Caco-2 (cell line): ENCODE measurements at regions not wholly inside any gene's neighbourhood (a gene's known extent, or its start where the extent isn't known, plus 50 kb on each side); places are given as distances from the start of the nearest gene placed in this dataset.
"Not testable (repeated sequence)": the region's sequence is repeated elsewhere in the genome, so short reads cannot be mapped to it uniquely, and the experiment has no call there.

Source experiments
- BruUV-seq: library from RNA; stranded (reverse); fragments of 400-500 nt; replicated peaks from 2 replicates; lab custom pipeline; 2021; lab: Mats Ljungman, UMichigan
- CTCF ChIA-PET: fragments of 300-600 bp; sonication (Branson Sonifier 250); formaldehyde crosslinking; loops from one replicate; lab custom pipeline; 2022; ENCODE audit warnings: antibody characterized with exemption; lab: Charles Lee
- POLR2A ChIA-PET: fragments of 300-600 bp; sonication (Branson Sonifier 250); formaldehyde crosslinking; loops from one replicate; lab custom pipeline; 2022; ENCODE audit warnings: antibody characterized with exemption; lab: Charles Lee
- DNase-seq, 2 experiments: peaks; one replicate each; pipeline versions ENCODE4 v3.0.0 to v3.0.0-alpha.2; 2020 to 2022
- H3K27me3 ChIP-seq: replicated peaks from 2 replicates; pipeline ENCODE4 v1.6.0; 2011; ENCODE audit warnings: low read length; ENCODE audit not compliant: control insufficient read depth, insufficient read depth
- H3K36me3 ChIP-seq: 2 replicates; pipeline ENCODE4 v1.5.1; 2011; ENCODE audit warnings: low read length; ENCODE audit not compliant: control insufficient read depth, insufficient read depth
- H3K4me1 ChIP-seq: fragments of 250-450 bp; sonication (Bioruptor Pico); 2 replicates; pipeline ENCODE4 v1.5.1; 2020; ENCODE audit warnings: mild to moderate bottlenecking
- H3K4me3 ChIP-seq: 2 replicates; pipeline ENCODE4 v1.5.1; 2011; ENCODE audit warnings: low read depth, mild to moderate bottlenecking, control low read depth, low read length
- H3K9me3 ChIP-seq: fragments of 250-450 bp; sonication (Bioruptor Pico); 2 replicates; pipeline ENCODE4 v1.5.1; 2020; ENCODE audit warnings: mild to moderate bottlenecking, moderate library complexity
- H3K27ac Mint-ChIP-seq: one replicate; pipeline ENCODE4 v1.8.0; 2022; ENCODE audit warnings: mixed read lengths; ENCODE audit not compliant: unreplicated experiment
- H3K27me3 Mint-ChIP-seq: one replicate; pipeline ENCODE4 v1.8.0; 2022; ENCODE audit warnings: mixed read lengths; ENCODE audit not compliant: insufficient read depth, unreplicated experiment
- H3K36me3 Mint-ChIP-seq: one replicate; pipeline ENCODE4 v1.8.0; 2022; ENCODE audit warnings: mild to moderate bottlenecking, mixed read lengths; ENCODE audit not compliant: insufficient read depth, unreplicated experiment
- H3K4me1 Mint-ChIP-seq: one replicate; pipeline ENCODE4 v1.8.0; 2022; ENCODE audit warnings: low read depth, mixed read lengths; ENCODE audit not compliant: unreplicated experiment
- H3K4me3 Mint-ChIP-seq: one replicate; pipeline ENCODE4 v1.8.0; 2022; ENCODE audit warnings: mild to moderate bottlenecking, moderate library complexity, mixed read lengths; ENCODE audit not compliant: unreplicated experiment
- H3K9me3 Mint-ChIP-seq: one replicate; pipeline ENCODE4 v1.8.0; 2022; ENCODE audit warnings: mixed read lengths; ENCODE audit not compliant: unreplicated experiment
- CTCF ChIP-seq, 2 experiments: fragments of 200-600 bp in 1 of 2; IDR thresholded peaks; 1 replicate in 1 of 2; 2 replicates in 1 of 2; pipeline versions ENCODE4 v1.5.1 to v1.8.0; 2011 to 2022; ENCODE audit warnings: antibody characterized with exemption in 1 of 2, control low read depth in 1 of 2, inconsistent platforms in 1 of 2, low read depth in 1 of 2, low read length in 1 of 2, mild to moderate bottlenecking in 1 of 2, moderate library complexity in 1 of 2; ENCODE audit not compliant: insufficient read depth in 1 of 2, severe bottlenecking in 1 of 2, unreplicated experiment in 1 of 2
- intact Hi-C: fragments of 100-400 bp; cut with micrococcal nuclease; formaldehyde crosslinking; loops from one replicate; pipeline ENCODE4 v1.10.0; 2022; ENCODE audit not compliant: unreplicated experiment

- Histone ChIP-seq H3K4me3 (no peak overlapping the region), H3K27me3 (no peaks in the 10 kb centered on the region), H3K4me1 (no peaks in the 10 kb centered on the region), H3K9me3 (no peaks in the 10 kb centered on the region), H3K36me3 (no peaks in the 10 kb centered on the region)
- Mint-ChIP-seq H3K36me3 (no peaks in the 10 kb centered on the region), H3K27me3 (no peaks in the 10 kb centered on the region), H3K9me3 (no peaks in the 10 kb centered on the region), H3K27ac (no peak overlapping the region), H3K4me1 (no peaks in the 10 kb centered on the region), H3K4me3 (no peak overlapping the region)
- CTCF ChIA-PET: no interaction called here
- POLR2A ChIA-PET: no interaction called here
- no TSS peak for BruUV-seq
- TF ChIP-seq CTCF (IDR thresholded peaks at IDR 0.05; ENCODE audit: insufficient read depth in 1 of 2, low read depth in 1 of 2, low read length in 1 of 2, severe bottlenecking in 1 of 2, unreplicated experiment in 1 of 2): no peak
- DNase-seq: no peak
- intact Hi-C loops: no loop called here
Observed at GRCh38 chr12:73226593-73226992, 954.4 kb downstream of the TRHDE start.

- H3K4me1 Mint-ChIP-seq, H3K36me3 ChIP-seq, H3K27me3 ChIP-seq, H3K4me3 ChIP-seq, POLR2A ChIA-PET, H3K27me3 Mint-ChIP-seq, H3K4me1 ChIP-seq, intact Hi-C loops, DNase-seq, H3K4me3 Mint-ChIP-seq, H3K9me3 Mint-ChIP-seq, H3K27ac Mint-ChIP-seq, CTCF ChIA-PET, H3K9me3 ChIP-seq, BruUV-seq, H3K36me3 Mint-ChIP-seq: not testable (repeated sequence)
Observed at GRCh38 chr12:73228828-73229227, 956.7 kb downstream of the TRHDE start.

GRCh38 chr12:73235387-73235786 is 963.2 kb downstream of the TRHDE start:
- H3K4me1 ChIP-seq: no peaks in the 10 kb centered on the region
- H3K9me3 ChIP-seq: no peaks in the 10 kb centered on the region
- intact Hi-C loops: no loop called here
- TF ChIP-seq CTCF (IDR thresholded peaks at IDR 0.05; ENCODE audit: insufficient read depth in 1 of 2, low read depth in 1 of 2, low read length in 1 of 2, severe bottlenecking in 1 of 2, unreplicated experiment in 1 of 2): no peak
- no peak overlapping the region for H3K27ac Mint-ChIP-seq
- no peaks in the 10 kb centered on the region for H3K36me3 Mint-ChIP-seq
- H3K9me3 Mint-ChIP-seq: no peaks in the 10 kb centered on the region
- no TSS peak for BruUV-seq
- H3K27me3 Mint-ChIP-seq: no peaks in the 10 kb centered on the region
- no peak overlapping the region for H3K4me3 Mint-ChIP-seq
- POLR2A ChIA-PET: no interaction called here
- no peaks in the 10 kb centered on the region for H3K36me3 ChIP-seq
- H3K27me3 ChIP-seq: no peaks in the 10 kb centered on the region
- H3K4me1 Mint-ChIP-seq: no peaks in the 10 kb centered on the region
- no peak overlapping the region for H3K4me3 ChIP-seq
- DNase-seq: no peak
- CTCF ChIA-PET: no interaction called here

- H3K27me3 Mint-ChIP-seq: no peaks in the 10 kb centered on the region
- intact Hi-C loops: no loop called here
- Histone ChIP-seq H3K36me3 (no peaks in the 10 kb centered on the region), H3K9me3 (no peaks in the 10 kb centered on the region), H3K4me3 (no peak overlapping the region), H3K4me1 (no peaks in the 10 kb centered on the region), H3K27me3 (no peaks in the 10 kb centered on the region)
- no peak overlapping the region for H3K4me3 Mint-ChIP-seq
- ChIA-PET POLR2A (no interaction called here), CTCF (no interaction called here)
- no peak overlapping the region for H3K27ac Mint-ChIP-seq
- H3K4me1 Mint-ChIP-seq: no peaks in the 10 kb centered on the region
- no peak for TF ChIP-seq CTCF (IDR thresholded peaks at IDR 0.05; ENCODE audit: insufficient read depth in 1 of 2, low read depth in 1 of 2, low read length in 1 of 2, severe bottlenecking in 1 of 2, unreplicated experiment in 1 of 2)
- no TSS peak for BruUV-seq
- H3K36me3 Mint-ChIP-seq: no peaks in the 10 kb centered on the region
- DNase-seq: no peak
- no peaks in the 10 kb centered on the region for H3K9me3 Mint-ChIP-seq
Observed at GRCh38 chr12:73240110-73240509, 967.9 kb downstream of the TRHDE start.
